Lower leg skin (tissue), 3 donors: ENCODE measurements at regions not wholly inside any gene's neighbourhood (a gene's known extent, or its start where the extent isn't known, plus 50 kb on each side); places are given as distances from the start of the nearest gene placed in this dataset.

ENCODE experiments used
- CTCF ChIP-seq, 3 donors: fragments of 450-650 bp; IDR thresholded peaks; one replicate each; pipeline ENCODE4 v1.5.1; 2016; ENCODE audit warnings: antibody characterized with exemption in 3 of 3, mild to moderate bottlenecking in 3 of 3, moderate library complexity in 2 of 3
- POLR2A ChIP-seq, 2 donors: fragments of 450-650 bp; IDR thresholded peaks; one replicate each; pipeline ENCODE4 v1.6.1; 2016 to 2017; ENCODE audit warnings: antibody characterized with exemption in 2 of 2, mild to moderate bottlenecking in 1 of 2, moderate library complexity in 1 of 2

GRCh38 chr4:32207456-32207855 is 1487.3 kb downstream of the PCDH7 start:
- TF ChIP-seq POLR2A (IDR thresholded peaks at IDR 0.05): no peak
- no peak for TF ChIP-seq CTCF (IDR thresholded peaks at IDR 0.05)
